IMR-90 (cell line): ENCODE measurements at regions not wholly inside any gene's neighbourhood (a gene's known extent, or its start where the extent isn't known, plus 50 kb on each side); places are given as distances from the start of the nearest gene placed in this dataset.

ENCODE experiments used
- BHLHE40 ChIP-seq: fragments of 150-350 bp; IDR thresholded peaks from 2 replicates; pipeline ENCODE4 v1.6.1; 2016; ENCODE audit warnings: mild to moderate bottlenecking, low read depth, low read length
- CTCF ChIP-seq: conservative IDR thresholded peaks from 2 replicates; pipeline ENCODE4 v1.5.1; 2012; ENCODE audit warnings: mild to moderate bottlenecking, low read depth, low read length, improper control_type of control experiment
- MAZ ChIP-seq: IDR thresholded peaks from 2 replicates; pipeline ENCODE4 v1.6.1; 2012; ENCODE audit warnings: low read depth, mild to moderate bottlenecking, low read length, improper control_type of control experiment, moderate library complexity, borderline replicate concordance
- POLR2A ChIP-seq: IDR thresholded peaks from 2 replicates; pipeline ENCODE4 v1.6.1; 2012; ENCODE audit warnings: mild to moderate bottlenecking, low read depth, low read length
- RAD21 ChIP-seq: IDR thresholded peaks from 2 replicates; pipeline ENCODE4 v1.6.1; 2012; ENCODE audit warnings: low read length, improper control_type of control experiment

GRCh38 chr13:44116562-44117332 lies 237.0 kb downstream of the LACC1 start:
- TF ChIP-seq RAD21, result 0 out of 2 replicates have a peak, but pooled peaks have one; percentile 16
- no peak for TF ChIP-seq MAZ
- TF ChIP-seq CTCF, result peak; percentile 10; the same call in 1 of the 2 replicates
- no peak for TF ChIP-seq BHLHE40
- no peak for TF ChIP-seq POLR2A
